HG03139 (cell line): ENCODE measurements at regions not wholly inside any gene's neighbourhood (a gene's known extent, or its start where the extent isn't known, plus 50 kb on each side); places are given as distances from the start of the nearest gene placed in this dataset.

Experiments
- ATAC-seq: cut with Tn5 transposase; IDR thresholded peaks from one replicate; pipeline ENCODE4 v1.9.1; 2021; ENCODE audit not compliant: unreplicated experiment

DNA sequence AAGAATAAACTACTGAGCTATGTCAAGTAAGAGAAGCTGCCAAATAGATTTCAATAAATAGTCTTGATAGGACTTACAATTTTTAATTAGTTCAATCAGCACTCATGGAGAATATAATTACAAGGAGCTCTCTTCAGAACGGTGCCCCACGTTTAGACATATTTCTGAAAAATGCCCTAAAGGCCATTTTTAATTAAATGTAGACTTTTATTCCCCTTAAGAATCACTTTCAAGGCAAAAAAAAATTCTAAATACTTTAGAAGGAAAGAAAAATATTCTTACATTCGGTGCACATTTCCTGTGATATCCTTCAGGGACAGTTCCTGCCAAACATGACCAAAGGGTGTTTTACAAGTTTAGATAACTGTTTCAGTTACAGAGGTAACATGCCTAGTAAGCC lies 202.5 kb upstream of the CDH7 start:
- no peak for ATAC-seq

GRCh38 chr18:65547046-65547445 lies 203.8 kb upstream of the CDH7 start:
- no peak for ATAC-seq

- no peak for ATAC-seq
Observed at GRCh38 chr18:65544701-65545100, 206.1 kb upstream of the CDH7 start.

- no peak for ATAC-seq
Observed at GRCh38 chr18:65527879-65528633, 222.8 kb upstream of the CDH7 start.

GRCh38 chr18:65526099-65526498 lies 224.7 kb upstream of the CDH7 start:
- ATAC-seq: no peak

DNA sequence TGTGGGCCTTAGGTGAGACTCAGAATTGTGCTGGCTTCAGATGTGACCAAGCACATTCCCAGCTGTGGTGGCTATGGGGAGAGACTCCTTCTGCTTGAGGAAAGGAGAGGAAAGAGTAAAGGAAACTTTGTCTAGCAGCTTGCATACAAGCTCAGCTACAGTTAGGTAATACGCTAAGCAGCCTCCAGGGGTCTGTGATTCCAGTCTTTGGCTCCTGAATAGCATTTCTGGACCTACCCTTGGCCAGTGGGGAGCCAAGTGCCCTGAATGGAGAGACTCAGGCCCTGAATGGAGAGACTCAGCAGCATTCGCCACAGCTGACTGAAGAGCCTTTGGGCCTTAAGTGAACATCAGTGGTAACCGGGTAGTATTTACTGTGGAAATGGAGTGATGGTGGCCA lies 227.4 kb upstream of the CDH7 start:
- no peak for ATAC-seq

DNA sequence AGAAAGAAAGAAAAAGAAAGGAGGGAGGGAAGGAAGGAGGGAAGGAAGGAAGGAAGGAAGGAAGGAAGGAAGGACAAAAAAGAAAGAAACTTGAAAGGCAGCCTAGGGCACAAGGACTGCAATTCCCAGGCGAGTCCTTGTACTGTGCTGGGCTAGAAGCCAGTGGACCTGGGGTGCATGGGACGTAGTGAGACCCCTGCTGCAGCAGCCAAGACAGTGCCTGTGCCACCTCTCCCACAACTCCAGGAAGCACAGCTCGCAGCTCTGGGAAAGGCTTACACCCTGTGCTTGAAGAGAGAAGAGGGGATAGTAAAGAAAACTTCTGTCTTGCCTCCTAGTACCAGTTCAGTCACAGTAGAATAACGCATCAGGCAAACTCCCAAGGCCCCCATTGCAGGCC lies 227.9 kb upstream of the CDH7 start:
- no peak for ATAC-seq

DNA sequence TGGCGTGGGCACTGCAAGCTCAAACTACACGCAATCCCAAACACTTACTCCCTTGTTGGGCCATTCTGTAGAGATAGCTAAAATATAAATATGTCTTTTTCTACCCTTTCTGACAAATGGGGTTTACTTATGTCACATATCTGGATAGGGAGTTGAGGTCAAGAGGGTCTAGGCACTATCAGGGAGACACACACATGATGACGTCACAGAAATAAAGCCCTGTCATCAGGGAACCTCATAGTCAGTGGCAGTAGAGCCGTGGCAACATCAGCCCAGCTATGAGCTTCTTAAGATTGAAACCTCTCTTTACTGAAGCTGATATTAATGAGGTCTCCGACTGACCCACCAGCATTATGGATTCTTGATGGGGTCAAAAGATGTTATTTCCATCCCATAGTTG lies 234.6 kb upstream of the CDH7 start:
- no peak for ATAC-seq

GRCh38 chr18:65498605-65499004 lies 252.2 kb upstream of the CDH7 start:
- ATAC-seq: no peak

DNA sequence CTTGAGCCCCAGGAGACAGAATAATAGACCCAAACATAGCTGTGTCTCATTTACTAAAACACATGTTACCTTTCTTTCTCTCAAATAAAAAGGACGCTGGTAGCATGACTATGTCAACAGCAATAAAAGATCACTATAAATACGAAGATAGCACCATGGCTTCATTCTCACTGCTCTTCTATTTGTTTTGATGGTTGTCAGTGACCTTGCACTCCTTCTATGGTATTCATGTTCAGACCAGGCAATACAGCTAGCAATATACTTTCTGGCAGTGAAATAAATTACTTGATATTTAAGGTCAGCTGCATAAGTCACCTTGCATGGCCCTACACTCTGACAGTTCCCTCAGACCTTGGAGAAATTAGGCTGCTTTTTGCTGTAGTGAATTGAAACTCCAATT lies 263.2 kb upstream of the CDH7 start:
- ATAC-seq: no peak

DNA sequence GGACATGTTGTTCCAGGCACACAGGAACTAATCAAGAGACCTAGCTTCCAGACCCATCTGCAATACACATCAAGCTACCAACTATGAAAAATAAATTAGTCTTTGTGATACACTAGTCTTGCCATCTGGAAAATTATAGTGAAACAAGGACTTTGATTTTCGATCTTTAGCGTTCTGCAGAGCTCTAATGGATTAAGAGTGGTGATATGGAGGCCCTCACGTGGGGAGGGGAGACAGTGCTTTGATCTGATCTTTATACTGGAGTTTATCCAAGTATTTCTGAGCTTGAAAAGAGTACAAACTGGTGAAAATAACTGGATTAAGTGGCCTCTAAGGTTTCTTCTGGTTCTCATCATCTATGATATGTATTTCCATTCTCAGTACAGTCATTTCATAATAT lies 273.4 kb upstream of the CDH7 start:
- ATAC-seq: no peak

DNA sequence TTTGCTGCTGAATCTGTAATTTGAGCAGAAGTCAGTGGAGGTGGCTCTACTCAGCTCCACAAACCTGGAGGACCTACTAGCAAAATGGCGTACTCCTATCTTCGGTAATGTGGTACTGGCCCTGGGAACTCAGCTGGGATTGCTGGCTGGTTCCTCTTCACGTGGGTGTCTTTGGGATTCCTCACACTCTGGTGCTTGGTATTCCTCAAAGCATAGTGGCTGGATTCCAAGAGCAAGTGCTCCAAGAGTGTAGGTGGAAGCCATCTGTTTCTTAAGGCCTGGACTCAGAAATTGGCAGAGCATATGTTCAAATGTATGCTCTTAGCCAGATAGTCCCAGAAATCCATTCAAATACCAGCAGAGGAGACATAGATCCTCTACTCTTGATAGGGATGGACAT lies 281.9 kb upstream of the CDH7 start:
- no peak for ATAC-seq

- ATAC-seq: no peak
Observed at GRCh38 chr18:65464361-65464760, 286.5 kb upstream of the CDH7 start.

GRCh38 chr18:65459741-65460140 lies 291.1 kb upstream of the CDH7 start:
- ATAC-seq: no peak

DNA sequence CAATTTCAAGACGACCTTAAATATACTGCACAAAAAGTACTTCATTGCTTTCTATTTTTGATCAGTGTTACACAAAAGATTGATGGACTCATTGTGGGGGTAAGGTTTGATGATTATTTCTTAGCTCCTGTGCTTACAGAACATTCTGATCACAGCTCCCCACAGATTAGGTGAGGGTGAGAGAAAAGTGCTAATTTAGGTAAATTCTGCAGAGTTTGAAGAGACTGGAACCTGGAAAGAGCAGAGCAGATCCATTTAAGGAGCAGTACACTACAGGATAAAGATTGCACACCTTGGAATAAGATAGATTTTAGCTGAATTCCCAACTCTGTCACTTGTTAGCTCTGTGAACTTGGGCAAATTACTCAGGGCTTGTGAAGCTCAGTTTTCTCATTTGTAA lies 291.9 kb upstream of the CDH7 start:
- ATAC-seq: no peak

DNA sequence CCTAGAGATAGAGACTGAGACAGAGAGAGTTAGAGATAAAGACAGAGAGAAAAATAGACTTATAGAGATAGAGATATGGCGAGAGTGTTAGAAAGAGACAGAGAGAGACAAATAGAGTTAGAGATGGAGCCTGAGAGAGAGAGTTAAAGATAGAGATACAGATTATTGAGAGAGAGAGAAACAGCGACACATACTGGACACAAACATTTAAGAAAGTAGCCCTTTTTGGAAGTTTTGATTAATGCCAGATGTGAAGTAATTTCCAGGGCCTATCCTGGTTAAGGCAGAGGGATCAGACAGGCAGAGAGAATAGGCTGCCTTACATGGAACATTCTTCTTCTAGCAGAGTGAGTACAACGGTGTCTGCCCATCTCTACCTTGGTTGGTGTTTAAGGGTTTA lies 311.6 kb upstream of the CDH7 start:
- ATAC-seq: no peak

GRCh38 chr18:65436430-65436829 lies 314.4 kb upstream of the CDH7 start:
- no peak for ATAC-seq

- no peak for ATAC-seq
Observed at GRCh38 chr18:65435534-65435933, 315.3 kb upstream of the CDH7 start.

- no peak for ATAC-seq
Observed at GRCh38 chr18:65429601-65430000, 321.2 kb upstream of the CDH7 start.

GRCh38 chr18:65425366-65425765 lies 325.4 kb upstream of the CDH7 start:
- no peak for ATAC-seq

DNA sequence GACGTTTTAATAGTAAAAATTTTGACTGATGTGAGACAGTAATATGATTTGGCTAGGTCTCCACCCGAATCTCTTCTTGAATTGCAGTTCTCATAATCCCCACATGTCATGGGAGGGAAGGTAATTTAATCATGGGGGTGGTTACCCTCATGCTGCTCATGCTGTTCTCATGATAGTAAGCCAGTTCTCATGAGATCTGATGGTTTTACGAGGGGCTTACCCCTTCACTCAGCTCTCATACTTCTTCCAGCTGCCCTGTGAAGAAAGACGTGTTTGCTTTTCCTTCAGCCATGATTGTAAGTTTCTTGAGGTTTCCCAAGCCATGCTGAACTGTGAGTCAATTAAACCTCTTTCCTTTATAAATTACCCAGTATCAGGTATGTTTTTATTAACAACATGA lies 327.0 kb upstream of the CDH7 start:
- no peak for ATAC-seq

- ATAC-seq: no peak
Observed at GRCh38 chr18:65422544-65423136, 328.2 kb upstream of the CDH7 start.

DNA sequence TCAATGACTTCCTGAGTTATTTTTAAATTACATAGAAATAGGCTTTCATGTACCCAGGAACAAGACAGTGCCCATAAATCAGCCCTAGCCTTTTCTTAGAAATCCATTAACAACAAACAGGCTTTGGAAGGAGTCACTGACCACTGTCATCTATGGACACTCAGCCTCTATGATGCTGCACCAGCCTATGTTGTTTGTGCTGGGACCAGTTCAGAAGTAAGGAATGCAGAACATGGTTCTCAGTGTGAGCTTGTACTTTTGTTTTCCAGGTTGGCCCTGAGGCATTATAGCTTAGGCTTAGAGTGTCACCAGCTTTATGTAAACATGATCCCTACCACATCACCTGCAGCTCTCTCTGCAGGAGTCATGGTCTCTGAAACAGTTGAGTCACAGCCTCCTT lies 335.7 kb upstream of the CDH7 start:
- ATAC-seq: no peak
